HG03565 (cell line): ENCODE measurements at regions not wholly inside any gene's neighbourhood (a gene's known extent, or its start where the extent isn't known, plus 50 kb on each side); places are given as distances from the start of the nearest gene placed in this dataset.

ENCODE experiments used
- ATAC-seq: cut with Tn5 transposase; IDR thresholded peaks from one replicate; pipeline ENCODE4 v1.9.1; 2021; ENCODE audit warnings: mild to moderate bottlenecking, moderate library complexity; ENCODE audit not compliant: unreplicated experiment

- no peak for ATAC-seq
Measured at GRCh38 chr3:127356381-127356780, 68.5 kb upstream of the PRR20G start.

- ATAC-seq, result no peak
Measured at GRCh38 chr3:127354761-127355160, 66.9 kb upstream of the PRR20G start.

GRCh38 chr3:127352612-127353011 lies 64.8 kb upstream of the PRR20G start:
- ATAC-seq, result no peak

- no peak for ATAC-seq
Measured at GRCh38 chr3:127351775-127352350, 64.0 kb upstream of the PRR20G start.

- no peak for ATAC-seq
Measured at GRCh38 chr3:127351321-127351720, 63.5 kb upstream of the PRR20G start.

- no peak for ATAC-seq
Measured at GRCh38 chr3:127350172-127351050, 62.6 kb upstream of the PRR20G start.

- no peak for ATAC-seq
Measured at GRCh38 chr3:127349501-127350171, 61.8 kb upstream of the PRR20G start.

GRCh38 chr3:127342735-127343134 lies 54.9 kb upstream of the PRR20G start:
- ATAC-seq, result no peak

- ATAC-seq, result no peak
Measured at GRCh38 chr3:127339928-127340861, 52.3 kb upstream of the PRR20G start.

GRCh38 chr3:127339016-127339415 lies 51.2 kb upstream of the PRR20G start:
- no peak for ATAC-seq

- no peak for ATAC-seq
Measured at GRCh38 chr3:127337911-127338531, 50.2 kb upstream of the PRR20G start.
